ENCODE measurements at regions not wholly inside any gene's neighbourhood (a gene's known extent, or its start where the extent isn't known, plus 50 kb on each side); places are given as distances from the start of the nearest gene placed in this dataset.

- TF ChIP-seq CTCF (IDR thresholded peaks at IDR 0.05) (no peak), POLR2A (IDR thresholded peaks at IDR 0.05) (no peak), POLR2AphosphoS5 (IDR thresholded peaks at IDR 0.05) (no peak)
Measured at GRCh38 chr5:110025160-110025559, 335.4 kb downstream of the MAN2A1 start.
